GM23248 (cell line): ENCODE measurements at regions not wholly inside any gene's neighbourhood (a gene's known extent, or its start where the extent isn't known, plus 50 kb on each side); places are given as distances from the start of the nearest gene placed in this dataset.

Source experiments
- EZH2 ChIP-seq: fragments of 200-600 bp; sonication (generic); IDR thresholded peaks from 2 replicates; pipeline ENCODE4 v1.6.1; 2018; ENCODE audit warnings: antibody characterized with exemption, mild to moderate bottlenecking; ENCODE audit not compliant: insufficient read depth, poor library complexity, severe bottlenecking
- EZH2phosphoT487 ChIP-seq: fragments of 200-600 bp; sonication (generic); IDR thresholded peaks from 2 replicates; pipeline ENCODE4 v1.6.1; 2018; ENCODE audit warnings: antibody characterized with exemption, moderate library complexity, mild to moderate bottlenecking, low read depth; ENCODE audit not compliant: insufficient read depth

GRCh38 chr2:223669453-223670225 lies 67.5 kb upstream of the SCG2 start:
- TF ChIP-seq EZH2 (no peak), EZH2phosphoT487 (no peak)
